RWPE2 (cell line): ENCODE measurements at regions not wholly inside any gene's neighbourhood (a gene's known extent, or its start where the extent isn't known, plus 50 kb on each side); places are given as distances from the start of the nearest gene placed in this dataset.

Experiments
- ATAC-seq: fragments of 200-7000 bp; cut with Tn5 transposase; 3 replicates; pipeline ENCODE4 v1.9.1; 2021; ENCODE audit warnings: low read depth
- DNase-seq: peaks from one replicate; pipeline ENCODE4 v3.0.0-alpha.2; 2020; ENCODE audit warnings: low spot score
- H3K27ac ChIP-seq: fragments of 450-650 bp; 2 replicates; pipeline ENCODE4 v1.5.1; 2017; ENCODE audit warnings: mild to moderate bottlenecking; ENCODE audit not compliant: poor library complexity, severe bottlenecking
- H3K27me3 ChIP-seq: fragments of 250-450 bp; sonication (Bioruptor Pico); 2 replicates; pipeline ENCODE4 v1.5.1; 2021; ENCODE audit warnings: mild to moderate bottlenecking, moderate library complexity; ENCODE audit not compliant: insufficient read depth, poor library complexity, severe bottlenecking
- H3K36me3 ChIP-seq: fragments of 250-450 bp; sonication (Bioruptor Pico); 2 replicates; pipeline ENCODE4 v1.5.1; 2020; ENCODE audit warnings: low read depth, mild to moderate bottlenecking, moderate library complexity
- H3K4me1 ChIP-seq: fragments of 250-450 bp; sonication (Bioruptor Pico); 2 replicates; pipeline ENCODE4 v1.5.1; 2021; ENCODE audit warnings: mild to moderate bottlenecking, moderate library complexity; ENCODE audit not compliant: insufficient read depth, poor library complexity, severe bottlenecking
- H3K4me3 ChIP-seq: fragments of 250-450 bp; sonication (Bioruptor Pico); 2 replicates; pipeline ENCODE4 v1.5.1; 2021; ENCODE audit warnings: mild to moderate bottlenecking, moderate library complexity; ENCODE audit not compliant: severe bottlenecking
- H3K9me3 ChIP-seq: fragments of 250-450 bp; sonication (Bioruptor Pico); 2 replicates; pipeline ENCODE4 v1.5.1; 2021; ENCODE audit warnings: mild to moderate bottlenecking, moderate library complexity; ENCODE audit not compliant: severe bottlenecking
- CTCF ChIP-seq: fragments of 450-650 bp; IDR thresholded peaks from one replicate; pipeline ENCODE4 v1.5.1; 2017; ENCODE audit warnings: mild to moderate bottlenecking, moderate library complexity; ENCODE audit not compliant: poor library complexity, severe bottlenecking

DNA sequence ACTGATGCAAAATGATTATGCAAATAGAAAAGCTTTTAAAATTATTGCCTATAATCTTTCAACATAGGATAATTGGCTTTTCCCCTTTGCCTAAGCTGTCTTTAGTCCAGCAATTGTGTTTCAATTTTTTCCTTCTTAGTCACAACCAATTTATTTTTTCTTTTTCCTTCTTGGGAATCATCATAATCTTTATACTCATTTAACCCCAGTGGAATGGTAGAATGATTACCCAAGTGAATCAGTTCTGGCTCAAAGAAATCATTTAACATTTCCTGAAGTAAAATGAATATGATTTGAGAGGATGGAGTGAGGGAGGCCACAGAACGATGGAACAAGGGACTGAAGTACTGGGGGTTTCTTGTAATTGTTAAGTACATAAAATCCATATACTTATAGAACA, 93.0 kb upstream of the CRIM1 start:
- peaks cover 9% of the 10 kb centered on the region for H3K27me3 ChIP-seq
- no peak for DNase-seq
- no peak overlapping the region for H3K27ac ChIP-seq
- no peaks in the 10 kb centered on the region for H3K4me1 ChIP-seq
- no peak overlapping the region for H3K4me3 ChIP-seq
- no peak for TF ChIP-seq CTCF
- no peak for ATAC-seq
- no peaks in the 10 kb centered on the region for H3K9me3 ChIP-seq
- no peaks in the 10 kb centered on the region for H3K36me3 ChIP-seq

DNA sequence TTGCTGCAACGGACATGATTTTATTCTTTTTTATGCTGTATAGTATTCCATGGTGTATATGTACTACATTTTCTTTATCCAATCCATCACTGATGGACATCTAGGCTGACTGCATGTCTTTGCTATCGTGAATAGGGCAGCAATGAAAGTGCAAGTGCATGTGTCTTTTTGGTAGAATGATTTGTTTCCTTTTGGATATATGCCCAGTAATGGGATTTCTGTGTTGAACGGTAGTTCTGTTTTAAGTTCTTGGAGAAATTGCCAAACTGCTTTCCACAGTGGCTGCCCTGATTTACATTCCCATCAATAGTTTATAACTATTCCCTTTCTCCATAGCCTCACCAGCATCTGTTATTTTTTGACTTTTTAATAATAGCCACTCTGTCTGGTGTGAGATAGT, 99.7 kb upstream of the CRIM1 start:
- Histone ChIP-seq H3K27me3 (peaks cover 25% of the 10 kb centered on the region), H3K36me3 (no peaks in the 10 kb centered on the region), H3K4me1 (no peaks in the 10 kb centered on the region), H3K9me3 (no peaks in the 10 kb centered on the region), H3K4me3 (no peak overlapping the region), H3K27ac (no peak overlapping the region)
- no peak for TF ChIP-seq CTCF
- DNase-seq = no peak
- no peak for ATAC-seq

DNA sequence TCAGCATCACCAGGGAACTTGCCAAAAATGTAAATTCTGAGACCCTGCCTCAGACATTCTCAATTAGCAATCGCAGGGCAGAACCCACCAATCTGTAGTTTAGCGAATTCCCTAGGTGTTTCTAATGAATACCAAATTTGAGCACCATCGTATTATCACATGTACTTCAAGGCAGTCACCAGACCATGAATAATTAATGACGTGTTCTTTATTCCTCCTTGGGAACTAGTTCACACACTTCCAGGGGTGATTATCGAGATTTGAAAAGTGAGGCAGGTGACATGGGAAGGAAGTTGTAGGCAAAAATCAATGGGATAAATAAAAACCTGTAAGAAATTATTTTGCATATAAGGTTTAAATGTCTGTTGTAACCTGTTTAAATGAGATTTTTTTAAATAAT, 102.5 kb upstream of the CRIM1 start:
- no peaks in the 10 kb centered on the region for H3K9me3 ChIP-seq
- H3K27me3 ChIP-seq = peaks cover 17% of the 10 kb centered on the region
- H3K4me1 ChIP-seq = no peaks in the 10 kb centered on the region
- TF ChIP-seq CTCF = no peak
- no peaks in the 10 kb centered on the region for H3K36me3 ChIP-seq
- DNase-seq (no peak), ATAC-seq (no peak)
- H3K4me3 ChIP-seq = no peak overlapping the region
- H3K27ac ChIP-seq = no peak overlapping the region

- H3K27me3 ChIP-seq = peaks cover 4% of the 10 kb centered on the region
- DNase-seq (no peak), ATAC-seq (no peak)
- no peaks in the 10 kb centered on the region for H3K36me3 ChIP-seq
- no peak overlapping the region for H3K27ac ChIP-seq
- H3K4me3 ChIP-seq = no peak overlapping the region
- no peaks in the 10 kb centered on the region for H3K9me3 ChIP-seq
- TF ChIP-seq CTCF = no peak
- no peaks in the 10 kb centered on the region for H3K4me1 ChIP-seq
Measured at GRCh38 chr2:36246320-36246990, 109.1 kb upstream of the CRIM1 start.

GRCh38 chr2:36245651-36246050, 109.9 kb upstream of the CRIM1 start:
- no peak overlapping the region for H3K27ac ChIP-seq
- no peaks in the 10 kb centered on the region for H3K4me1 ChIP-seq
- no peaks in the 10 kb centered on the region for H3K9me3 ChIP-seq
- no peak for TF ChIP-seq CTCF
- no peaks in the 10 kb centered on the region for H3K36me3 ChIP-seq
- H3K4me3 ChIP-seq = no peak overlapping the region
- ATAC-seq = no peak
- DNase-seq = no peak
- H3K27me3 ChIP-seq = peaks cover 4% of the 10 kb centered on the region
